Left kidney (tissue), 1 donor: ENCODE measurements at regions not wholly inside any gene's neighbourhood (a gene's known extent, or its start where the extent isn't known, plus 50 kb on each side); places are given as distances from the start of the nearest gene placed in this dataset.
"Not testable (repeated sequence)": the region's sequence is repeated elsewhere in the genome, so short reads cannot be mapped to it uniquely, and the experiment has no call there.

Experiments used
- DNase-seq: peaks from one replicate; pipeline ENCODE4 v3.0.0-alpha.2; 2013

DNA sequence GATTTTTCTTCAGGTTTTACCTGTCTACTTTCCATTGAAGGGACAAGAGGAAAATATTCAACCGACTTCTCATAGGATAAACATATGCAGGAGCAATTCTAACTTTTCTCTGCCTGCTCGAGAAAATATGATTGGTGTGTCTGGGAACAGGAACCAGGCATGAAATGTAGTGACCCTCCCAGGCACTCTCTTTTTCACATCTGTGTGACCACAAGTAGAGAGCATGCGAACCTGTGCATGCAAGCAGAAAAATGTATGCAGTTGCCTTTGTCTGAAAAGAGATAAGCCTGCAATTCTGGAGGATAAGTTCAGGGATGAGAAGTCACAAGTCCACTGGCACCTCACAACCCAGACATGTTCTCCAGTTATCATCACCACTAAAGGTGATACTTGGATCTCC is 583.5 kb upstream of the FAT3 start:
- no peak for DNase-seq

DNA sequence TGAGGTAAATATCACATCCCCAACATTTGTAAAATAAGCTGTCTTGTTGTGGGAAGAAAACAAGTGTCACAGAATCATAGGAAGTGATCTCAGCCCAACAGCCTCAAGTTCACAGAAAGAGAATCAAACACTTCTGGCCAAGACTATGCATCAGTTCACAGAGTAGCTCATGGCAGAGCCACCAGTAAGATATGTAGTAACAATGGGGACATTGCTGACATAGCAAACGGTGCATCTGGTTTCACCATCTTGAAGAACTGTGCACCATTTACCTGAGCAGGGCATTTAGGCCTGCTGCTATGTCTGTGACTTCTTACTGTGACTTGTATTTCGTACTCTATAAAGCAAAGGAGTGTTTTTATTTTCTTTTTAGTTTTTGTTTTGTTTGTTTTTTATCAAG is 585.3 kb upstream of the FAT3 start:
- DNase-seq: no peak

DNA sequence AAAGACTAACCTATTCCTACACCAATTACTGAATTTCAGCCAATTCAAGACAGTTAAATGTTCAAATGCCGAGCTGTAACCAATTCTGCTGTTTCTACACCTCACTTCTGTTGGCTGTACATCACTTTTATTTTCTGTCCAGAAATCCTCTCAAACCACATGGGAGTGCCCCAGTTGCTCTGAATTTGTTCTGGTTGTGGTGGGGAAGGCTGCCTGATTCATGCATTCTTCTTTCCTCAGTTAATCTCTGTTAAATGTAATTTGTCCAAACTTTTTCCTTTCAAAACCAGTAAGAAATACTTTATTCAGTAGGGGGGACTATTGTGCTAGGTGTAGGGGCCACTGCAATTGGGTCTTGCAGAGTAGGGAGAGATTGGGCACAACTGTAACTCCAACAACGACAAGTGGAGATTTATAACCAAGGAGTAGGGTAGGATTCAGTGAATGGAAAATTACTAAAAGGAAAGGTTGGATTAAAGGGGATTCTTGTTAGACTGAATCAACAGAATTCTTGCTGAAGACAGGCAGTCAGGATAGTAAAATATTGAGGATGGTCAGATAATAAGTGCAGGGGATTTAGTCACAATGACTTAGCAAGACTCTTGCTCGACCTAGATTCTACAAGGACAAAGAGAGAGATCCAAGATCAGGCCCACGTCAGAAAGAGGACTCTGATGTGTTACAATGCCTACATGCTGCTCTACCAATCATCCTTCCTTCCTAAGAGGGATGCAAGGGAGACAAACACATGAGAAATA is 593.5 kb upstream of the FAT3 start:
- no peak for DNase-seq

DNA sequence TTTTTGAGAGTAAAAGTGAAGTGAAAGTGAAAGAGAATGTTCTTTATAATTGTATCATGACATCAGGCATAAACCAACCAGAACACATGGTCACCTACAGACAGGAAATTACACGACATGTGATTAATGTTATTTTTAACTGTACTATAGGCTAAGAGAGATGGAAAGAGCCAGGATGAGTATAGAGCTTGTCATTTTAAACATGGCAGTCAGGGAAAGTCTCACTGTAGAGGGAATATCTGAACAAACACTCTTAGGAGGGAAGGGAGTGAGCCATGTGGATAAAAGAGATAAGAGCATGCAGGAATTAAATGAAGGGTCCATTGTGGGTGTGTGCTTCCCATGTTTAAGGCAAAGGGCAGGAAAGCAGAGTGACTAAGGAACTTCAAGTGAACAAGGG is 599.1 kb upstream of the FAT3 start:
- DNase-seq: no peak

DNA sequence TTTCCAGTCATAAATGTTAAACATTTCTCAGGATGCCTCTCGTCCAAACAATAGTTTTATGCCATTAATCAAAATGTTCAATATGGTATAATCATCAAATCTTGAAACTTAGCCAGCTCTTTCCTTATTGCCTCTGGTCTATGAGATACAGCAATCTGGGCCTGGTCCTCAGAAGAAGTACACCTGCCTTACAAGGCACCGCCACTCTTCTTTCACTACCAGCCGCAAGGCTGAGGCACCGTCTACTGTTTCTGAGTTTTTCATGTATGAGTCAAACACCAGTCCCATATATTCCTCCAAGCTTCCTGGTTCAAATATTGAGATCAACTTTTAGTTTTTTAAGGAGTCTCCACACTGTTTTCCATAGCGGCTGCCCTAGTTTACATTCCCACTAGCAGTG is 600.6 kb upstream of the FAT3 start:
- no peak for DNase-seq

DNA sequence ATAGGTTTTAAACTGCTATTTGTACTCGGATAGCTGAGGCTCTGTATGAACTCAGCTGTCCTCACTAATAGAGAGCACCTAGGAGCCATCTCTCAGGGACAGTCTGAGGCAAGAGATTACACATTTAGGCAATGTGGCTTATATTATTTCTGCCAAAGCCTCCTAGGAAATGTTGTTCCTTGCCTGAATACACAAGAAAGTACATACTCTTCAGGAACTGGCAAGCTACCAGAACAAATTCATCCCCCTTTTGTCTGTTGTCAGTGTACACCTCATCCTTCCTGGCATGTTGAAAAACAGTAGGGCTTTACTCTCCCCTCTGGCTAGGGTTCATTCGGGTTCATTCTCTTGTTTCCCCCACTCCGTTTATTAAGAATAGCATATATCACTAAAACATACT is 615.9 kb upstream of the FAT3 start:
- no peak for DNase-seq

DNA sequence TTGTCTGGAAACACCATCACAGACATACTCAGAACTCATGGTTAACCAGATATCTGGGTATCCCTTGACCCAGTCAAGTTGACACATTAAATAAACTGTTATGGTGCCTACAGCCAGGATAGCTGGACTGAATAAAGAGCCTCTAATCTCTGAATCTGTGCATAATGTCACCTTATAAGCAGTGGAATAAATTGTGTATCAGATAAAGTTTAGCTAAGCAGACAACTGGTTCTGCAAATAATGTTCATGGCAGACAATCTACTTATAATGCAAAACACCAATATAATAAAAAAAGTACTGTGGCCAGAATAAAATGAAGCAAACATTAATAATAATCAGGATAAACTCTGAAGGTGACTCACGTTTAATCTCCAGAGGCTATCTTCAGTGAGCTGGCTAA is 628.5 kb upstream of the FAT3 start:
- no peak for DNase-seq

DNA sequence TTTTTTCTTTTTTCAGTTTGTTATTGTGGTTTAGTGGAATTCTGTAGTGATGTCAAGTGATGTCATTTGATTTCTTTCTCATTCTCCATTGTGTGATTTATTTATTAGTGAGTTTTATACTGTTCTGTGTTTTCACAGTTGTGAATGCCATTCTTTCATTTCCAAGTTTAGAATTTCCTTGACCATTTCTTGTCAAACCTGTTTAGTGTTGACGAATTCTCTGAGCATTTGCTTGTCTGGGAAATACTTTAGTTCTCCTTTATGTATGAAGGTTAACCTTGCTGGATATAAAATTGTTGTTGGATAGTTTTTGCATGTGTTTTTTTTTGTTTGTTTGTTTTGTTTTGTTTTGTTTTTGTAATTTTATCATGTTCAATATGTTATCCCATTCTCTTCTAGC is 633.6 kb upstream of the FAT3 start:
- DNase-seq: no peak

DNA sequence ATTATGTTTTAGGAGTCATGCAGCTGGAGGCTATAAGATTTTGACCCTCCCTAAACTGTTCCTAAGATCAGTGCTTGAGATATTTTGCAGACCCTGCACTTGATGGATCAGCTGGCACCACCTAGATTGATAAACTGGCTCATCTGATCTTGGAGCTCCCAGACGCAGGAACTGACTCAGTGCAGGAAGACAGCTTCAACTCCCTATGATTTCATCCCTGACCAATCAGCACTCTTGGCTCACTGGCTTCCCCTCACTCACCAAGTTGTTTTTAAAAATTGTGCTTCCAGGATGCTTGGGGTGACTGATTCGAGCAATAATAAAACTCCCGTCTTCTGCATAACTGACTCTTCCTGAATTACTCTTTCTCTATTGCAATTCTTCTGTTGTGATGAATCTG is 637.5 kb upstream of the FAT3 start:
- DNase-seq: no peak

DNA sequence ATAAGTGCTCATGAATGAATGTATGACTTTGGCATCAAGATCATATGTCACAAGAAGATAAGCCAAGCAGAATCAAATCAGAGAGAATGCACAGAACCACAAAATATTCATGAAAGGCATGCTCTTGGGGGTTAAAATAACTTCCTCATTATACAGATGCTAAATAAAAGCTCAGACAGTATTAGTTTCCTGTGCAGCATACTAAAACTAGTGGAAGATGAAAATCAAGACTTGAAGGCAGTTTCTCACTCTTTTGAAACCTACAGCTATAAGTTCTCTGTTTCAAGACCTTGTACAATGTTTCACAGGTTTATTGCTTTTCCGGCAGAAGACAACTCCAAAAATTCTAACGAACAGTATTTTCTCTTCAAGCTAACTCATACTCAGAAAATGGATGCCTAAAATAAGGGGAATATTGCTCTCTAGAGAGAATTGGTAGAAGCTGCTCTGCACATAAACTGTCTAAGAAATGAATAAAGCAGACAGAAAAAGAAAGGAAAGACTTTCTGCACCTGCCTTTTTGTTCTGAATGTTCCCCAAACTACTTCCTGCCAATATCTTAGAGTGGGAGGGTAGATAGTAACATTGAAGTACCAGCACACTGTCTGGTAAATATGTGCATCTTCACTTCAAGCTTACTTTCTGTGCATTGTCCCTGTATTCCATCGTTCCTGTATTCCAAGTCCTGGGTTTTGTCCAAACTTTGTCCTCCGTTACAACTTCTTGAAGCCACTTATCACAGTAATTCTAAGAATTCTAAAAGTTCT is 639.4 kb upstream of the FAT3 start:
- no peak for DNase-seq

DNA sequence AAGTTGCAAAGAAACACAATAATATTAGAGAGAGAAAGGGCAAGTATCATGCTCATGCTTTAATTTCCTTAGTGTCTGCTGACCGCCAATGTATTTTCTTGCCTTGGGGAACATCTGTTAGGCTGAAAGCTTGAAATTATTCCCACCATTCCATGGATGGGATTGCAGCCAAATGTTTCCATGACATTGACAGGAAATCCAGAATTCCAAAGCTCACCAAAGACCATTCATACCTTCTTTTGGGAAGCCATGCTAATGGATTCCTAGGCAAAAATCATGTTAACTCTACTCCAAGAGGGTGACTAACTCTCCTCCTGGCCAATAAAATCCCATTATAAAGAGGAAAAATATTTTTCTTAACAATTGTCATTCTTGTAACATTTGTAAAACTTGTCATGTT is 661.4 kb upstream of the FAT3 start:
- no peak for DNase-seq

DNA sequence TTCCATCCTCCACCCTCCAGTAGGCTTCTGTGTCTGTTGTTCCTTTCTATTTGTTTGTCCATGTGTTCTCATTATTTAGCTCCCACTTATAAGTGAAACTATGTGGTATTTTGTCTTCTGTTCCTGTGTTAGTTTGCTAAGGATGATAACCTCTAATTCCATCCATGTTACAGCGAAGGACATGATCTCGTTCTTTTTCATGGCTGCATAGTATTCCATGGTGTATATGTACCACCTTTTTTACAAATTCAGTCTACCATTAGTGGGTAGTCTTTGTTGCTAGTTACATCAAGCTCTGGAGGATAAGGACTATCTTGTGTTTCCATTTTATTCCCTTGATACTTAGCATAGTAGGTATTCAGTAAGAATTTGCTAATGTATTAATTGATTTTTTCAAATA is 664.2 kb upstream of the FAT3 start:
- DNase-seq: no peak

DNA sequence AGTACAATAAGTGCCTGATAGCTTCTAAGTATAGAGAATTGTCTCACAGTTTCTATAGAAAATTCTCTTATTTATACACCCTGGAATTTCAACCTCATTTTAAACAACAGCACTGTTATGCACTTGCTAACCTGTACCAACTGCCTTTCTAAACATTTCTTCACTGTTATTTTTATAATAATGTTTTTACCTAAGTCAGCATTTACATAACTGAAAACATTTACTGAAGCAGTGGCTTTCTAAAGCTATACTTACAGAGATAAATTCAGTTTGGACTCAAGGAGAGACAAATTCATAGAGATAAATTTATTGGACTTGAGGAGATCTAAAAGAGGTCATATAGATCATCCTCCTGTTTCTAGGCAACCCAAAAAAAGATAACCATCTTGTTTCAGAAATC is 686.6 kb upstream of the FAT3 start:
- no peak for DNase-seq

DNA sequence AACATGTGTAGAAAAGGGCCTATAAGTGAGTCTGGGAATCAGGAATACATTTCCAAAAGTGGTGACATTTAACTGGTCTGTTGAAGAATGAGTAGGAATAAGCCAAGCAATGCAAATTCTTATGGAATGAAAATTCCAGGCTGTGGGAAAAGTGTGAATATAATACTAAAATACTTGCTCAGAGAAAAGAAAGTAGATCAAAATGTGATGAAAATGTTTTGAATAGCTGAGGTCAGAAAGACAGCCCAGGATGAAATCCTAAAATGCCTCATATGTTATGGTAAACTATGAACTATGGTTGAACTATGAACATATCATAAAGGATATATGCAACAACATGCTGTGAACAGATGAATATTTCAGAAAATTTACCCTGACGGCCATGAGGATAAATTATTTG is 688.3 kb upstream of the FAT3 start:
- DNase-seq: no peak

DNA sequence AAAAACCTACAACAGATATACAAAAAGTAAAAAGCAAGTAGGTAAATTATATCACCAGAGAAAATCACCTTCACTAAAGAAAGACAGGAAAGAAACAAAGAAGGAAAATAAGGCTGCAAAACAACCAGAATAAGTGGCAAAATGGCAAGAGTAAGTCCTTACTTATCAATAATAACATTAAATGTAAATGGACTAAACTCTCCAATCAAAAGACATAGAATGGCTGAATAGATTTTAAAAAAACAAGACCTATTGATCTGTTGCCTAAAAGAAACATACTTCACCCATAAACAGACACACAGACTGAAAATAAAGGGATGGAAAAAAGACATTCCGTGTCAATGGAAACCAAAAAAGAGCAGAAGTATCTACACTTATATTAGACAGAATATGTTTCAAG is 695.7 kb upstream of the FAT3 start:
- DNase-seq: no peak

DNA sequence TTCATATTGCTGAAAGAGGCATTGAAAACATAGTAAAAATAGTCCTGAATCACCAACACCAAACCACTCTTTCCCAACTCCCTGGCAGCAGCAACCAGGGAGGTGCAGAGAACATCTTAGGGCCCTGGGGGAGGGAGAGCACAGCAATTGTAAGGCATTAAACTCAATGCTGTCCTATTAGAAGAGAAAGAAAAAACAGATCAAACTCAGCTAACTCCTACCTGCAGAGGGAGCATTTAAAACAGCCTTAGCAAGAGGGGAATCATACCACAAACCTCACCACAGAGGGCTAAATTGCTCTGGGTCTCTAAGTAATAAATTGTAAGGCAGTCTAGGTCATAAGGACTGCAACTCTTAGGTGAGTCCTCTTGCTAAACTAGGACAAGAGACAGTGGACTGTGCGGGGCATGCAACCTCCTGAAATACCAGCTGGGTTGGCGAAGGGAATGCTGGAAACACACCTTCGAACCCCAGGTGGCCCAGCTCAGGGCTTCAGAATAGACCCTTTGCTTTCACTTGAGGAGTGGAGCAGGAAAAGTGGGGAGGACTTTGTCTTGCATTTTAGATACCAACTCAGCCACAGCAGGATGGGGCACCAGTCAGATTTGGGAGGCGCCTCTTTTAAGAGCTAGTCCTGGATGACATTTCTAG is 697.1 kb upstream of the FAT3 start:
- DNase-seq: no peak

DNA sequence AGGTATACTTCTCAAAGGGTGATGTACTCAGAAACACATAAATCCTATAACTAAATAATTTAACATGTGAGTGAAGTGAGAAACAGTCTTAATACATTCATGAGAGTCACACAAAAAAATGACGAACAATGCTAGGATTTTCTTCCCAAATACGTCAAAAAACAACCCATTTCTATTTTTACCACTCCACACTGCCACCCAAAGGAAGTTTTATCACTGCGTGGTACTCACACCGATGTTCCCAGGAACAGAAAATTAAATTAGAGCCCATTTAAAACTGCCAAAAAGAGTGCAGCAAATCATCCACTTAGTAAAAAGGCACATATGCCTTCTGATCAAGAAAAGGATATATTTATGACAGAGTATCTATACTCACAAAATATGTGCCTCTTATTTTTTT is 710.9 kb upstream of the FAT3 start:
- no peak for DNase-seq

DNA sequence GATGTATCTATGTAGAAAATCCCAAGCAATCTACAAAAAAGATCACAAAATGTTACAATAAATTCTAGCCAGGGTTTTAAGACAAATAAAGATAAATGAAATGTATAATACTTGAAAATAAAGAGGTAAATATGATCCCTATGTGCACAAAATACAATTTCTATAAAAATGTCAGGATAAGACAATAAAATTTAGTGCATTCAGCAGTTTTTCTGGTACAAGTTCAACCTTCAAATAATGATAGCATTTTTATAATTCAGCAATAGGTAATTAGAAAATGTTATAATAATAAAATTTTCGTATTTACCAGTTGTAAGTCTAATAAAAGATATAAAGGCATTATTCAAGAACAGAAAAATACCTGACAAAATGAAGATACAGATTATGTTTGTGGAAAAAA is 726.8 kb upstream of the FAT3 start:
- DNase-seq: no peak

DNA sequence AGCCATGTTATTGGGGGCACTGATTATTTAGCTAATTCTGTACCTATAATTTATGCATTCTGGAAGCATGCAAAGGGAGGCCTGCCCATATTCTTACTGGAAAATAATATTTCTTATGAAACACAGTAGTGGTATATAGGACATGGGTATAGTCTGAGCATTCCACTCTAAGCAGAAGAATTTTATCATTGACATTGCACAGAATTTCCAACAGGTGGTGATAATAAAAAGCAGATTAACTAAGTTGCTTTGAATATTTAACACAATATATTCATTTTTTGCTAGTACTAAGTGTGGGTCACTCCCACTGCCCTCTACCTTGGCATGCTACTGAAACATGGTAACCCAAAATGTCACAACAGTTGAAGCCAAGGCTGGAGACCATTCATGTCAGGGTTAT is 728.8 kb upstream of the FAT3 start:
- no peak for DNase-seq

DNA sequence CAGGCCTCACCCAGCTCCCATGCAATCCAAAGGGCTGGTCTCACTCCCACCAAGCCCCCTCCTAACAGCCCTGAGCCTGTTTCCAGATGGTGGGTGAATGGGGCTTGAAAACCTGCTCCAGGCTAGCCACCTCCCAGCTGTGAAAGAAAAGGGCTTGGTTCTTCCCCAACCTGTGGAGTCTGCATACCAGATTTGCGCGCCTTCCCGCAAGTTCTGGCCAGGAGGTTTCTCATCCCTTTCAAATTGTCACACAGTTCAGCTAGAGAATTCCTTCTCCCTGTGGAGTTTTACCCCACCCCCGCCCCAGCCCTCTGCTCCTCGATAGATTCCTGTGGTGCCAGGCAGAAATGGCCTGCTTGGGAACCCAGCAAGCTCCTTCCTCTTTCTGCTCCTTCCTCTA is 734.6 kb upstream of the FAT3 start:
- no peak for DNase-seq

DNA sequence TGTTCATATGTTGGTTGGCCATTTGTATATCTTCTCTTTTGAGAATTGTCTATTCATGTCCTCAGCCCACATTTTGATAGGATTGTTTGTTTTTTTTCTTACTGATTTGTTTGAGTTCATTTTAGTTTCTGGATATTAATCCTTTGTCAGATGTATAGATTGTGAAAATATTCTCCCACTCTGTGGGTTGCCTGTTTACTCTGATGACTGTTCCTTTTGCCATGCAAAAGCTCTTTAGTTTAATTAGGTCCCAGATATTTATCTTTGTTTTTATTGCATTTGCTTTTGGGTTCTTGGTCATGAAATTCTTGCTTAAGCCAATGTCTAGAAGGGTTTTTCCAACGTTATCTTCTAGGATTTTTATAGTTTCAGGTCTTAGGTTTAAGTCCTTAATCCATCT is 740.7 kb upstream of the FAT3 start:
- not testable (repeated sequence) for DNase-seq

DNA sequence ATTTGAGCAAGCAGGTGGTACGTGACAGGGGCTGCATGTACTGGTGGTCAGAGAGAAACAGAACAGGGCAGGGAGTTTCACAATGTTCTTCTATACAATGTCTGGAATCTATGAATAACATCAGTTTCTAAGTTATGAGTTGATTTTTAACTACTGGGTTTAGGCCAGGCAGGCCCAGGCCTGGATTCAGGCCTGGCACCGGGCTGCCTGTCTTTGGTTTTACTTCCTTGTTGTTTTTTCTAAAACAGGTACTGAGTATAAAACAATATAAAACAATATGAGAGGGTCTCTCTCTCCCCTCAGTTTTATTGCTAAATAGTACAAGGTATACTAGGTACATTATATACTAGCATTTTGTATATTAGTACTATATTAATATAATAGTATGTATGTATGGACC is 742.7 kb upstream of the FAT3 start:
- DNase-seq: not testable (repeated sequence)

DNA sequence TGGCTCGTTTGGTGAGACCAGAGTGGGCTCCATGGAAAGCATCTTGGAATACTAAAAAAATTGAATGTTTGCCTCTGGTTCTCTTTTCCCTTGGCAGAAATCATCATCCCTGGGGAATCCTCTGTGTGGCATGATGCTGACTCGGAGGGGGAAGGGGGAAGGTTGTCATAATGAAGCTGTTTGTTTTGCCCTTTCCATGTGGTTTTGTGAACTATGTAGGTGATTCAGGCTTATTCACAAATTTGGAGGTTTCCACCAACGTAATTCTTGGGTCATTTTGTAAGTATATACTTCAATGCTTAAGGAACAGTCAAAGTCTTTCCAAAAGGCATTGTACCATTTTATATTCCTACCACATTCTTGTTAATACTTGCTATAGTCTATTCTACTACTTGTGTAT is 754.0 kb upstream of the FAT3 start:
- no peak for DNase-seq

DNA sequence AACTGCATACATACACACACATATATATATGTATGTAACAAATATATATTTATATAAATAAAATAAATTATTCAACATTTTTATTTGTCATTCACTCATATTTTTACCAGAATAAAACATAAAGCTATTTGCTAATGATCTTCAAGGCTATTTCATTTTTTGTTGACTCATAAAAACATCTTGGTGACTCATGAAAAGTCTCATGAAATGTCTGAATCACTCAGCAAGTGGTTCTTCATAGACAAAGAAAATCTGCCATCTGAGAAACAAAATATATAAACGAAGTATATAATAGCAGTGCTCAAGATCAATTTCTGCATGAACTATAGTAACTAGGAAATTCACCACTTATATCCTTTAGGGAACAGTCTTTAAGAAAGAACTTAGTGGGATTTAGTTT is 764.8 kb upstream of the FAT3 start:
- DNase-seq: no peak
